RCC 7860 (cell line): ENCODE measurements at regions not wholly inside any gene's neighbourhood (a gene's known extent, or its start where the extent isn't known, plus 50 kb on each side); places are given as distances from the start of the nearest gene placed in this dataset.

Source experiments
- DNase-seq: peaks from one replicate; pipeline ENCODE4 v3.0.0-alpha.2; 2015; ENCODE audit warnings: low spot score
- FAIRE-seq: peaks from 2 replicates; lab custom pipeline; 2012; peaks lifted over from hg19 to GRCh38; lab: Jason Lieb, UNC

DNA sequence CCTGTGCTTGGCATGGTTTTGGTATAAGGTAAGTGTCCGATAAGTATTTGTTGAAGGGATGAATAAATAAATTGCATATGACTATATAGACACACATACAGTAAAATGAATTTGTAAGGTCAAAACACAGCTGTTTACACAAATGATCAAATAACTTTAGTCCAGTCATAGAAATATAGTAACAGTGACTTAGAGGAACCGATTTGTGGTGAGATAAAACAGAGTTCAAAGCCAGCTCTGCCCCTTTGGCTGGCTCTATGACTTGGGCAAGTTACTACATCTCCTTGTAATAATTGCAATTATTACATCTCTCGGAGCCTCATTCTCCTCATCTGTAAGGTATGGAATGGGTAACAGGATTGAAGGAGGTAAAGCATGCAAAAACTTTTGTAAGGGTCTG lies 384.0 kb downstream of the PLK2 start:
- no peak for FAIRE-seq

GRCh38 chr5:58074717-58075116 lies 385.2 kb downstream of the PLK2 start:
- no peak for FAIRE-seq
- no peak for DNase-seq

More for the DNA sequence above, 384.0 kb downstream of the PLK2 start:
- DNase-seq: no peak

- DNase-seq: no peak
- no peak for FAIRE-seq
Measured at GRCh38 chr5:58074222-58074621, 385.7 kb downstream of the PLK2 start.

DNA sequence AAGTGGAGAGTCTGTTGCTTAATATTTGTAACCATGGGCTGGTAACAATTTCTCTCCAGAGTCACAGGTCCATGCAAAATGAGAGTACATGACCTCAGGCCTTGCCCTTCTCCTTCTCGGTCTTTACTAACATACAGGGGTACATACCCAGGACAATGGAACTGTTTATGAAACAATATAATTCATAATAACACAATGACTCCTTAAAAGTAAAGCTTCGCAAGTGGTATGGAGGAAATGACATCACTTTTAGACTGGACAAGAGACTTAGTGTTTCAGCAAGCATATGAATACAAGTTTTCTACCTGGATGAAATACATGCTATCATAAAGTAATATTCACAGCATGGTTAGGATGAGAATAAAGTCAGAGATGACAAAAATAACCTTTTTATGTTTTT lies 386.6 kb downstream of the PLK2 start:
- FAIRE-seq (no peak), DNase-seq (no peak)

- FAIRE-seq: no peak
- no peak for DNase-seq
Measured at GRCh38 chr5:58072300-58072965, 387.5 kb downstream of the PLK2 start.

- FAIRE-seq (no peak), DNase-seq (no peak)
Measured at GRCh38 chr5:58071566-58071965, 388.3 kb downstream of the PLK2 start.

GRCh38 chr5:58069846-58070245 lies 390.0 kb downstream of the PLK2 start:
- FAIRE-seq: no peak
- no peak for DNase-seq

DNA sequence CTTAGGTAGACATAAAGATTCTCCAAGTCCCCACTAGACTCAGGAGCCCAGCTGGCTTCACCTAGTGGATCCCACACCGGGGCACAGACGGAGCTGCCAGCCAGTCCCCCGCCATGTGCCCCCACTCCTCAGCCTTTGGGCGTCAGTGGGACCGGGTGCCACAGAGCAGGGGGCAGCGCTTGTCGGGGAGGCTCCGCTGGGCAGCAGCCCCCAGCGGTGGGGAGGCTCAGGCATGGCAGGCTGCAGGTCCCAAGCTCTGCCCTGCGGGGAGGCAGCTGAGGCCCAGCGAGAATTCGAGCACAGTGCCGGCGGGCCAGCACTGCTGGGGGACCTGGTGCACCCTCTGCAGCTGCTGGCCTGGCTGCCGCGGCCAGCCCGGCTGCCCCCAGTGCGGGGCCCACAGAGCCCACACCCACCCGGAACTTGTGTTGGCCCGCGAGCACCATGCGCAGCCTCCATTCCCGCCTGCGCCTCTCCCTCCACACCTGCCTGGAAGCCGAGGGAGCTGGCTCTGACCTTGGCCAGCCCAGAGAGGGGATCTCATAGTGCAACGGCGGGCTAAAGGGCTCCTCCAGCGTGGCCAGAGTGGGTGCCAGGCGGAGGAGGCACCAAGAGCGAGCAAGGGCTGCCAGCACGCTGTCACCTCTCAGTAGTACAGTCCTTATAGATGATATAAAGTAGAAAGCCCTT lies 390.7 kb downstream of the PLK2 start:
- FAIRE-seq (no peak), DNase-seq (no peak)

DNA sequence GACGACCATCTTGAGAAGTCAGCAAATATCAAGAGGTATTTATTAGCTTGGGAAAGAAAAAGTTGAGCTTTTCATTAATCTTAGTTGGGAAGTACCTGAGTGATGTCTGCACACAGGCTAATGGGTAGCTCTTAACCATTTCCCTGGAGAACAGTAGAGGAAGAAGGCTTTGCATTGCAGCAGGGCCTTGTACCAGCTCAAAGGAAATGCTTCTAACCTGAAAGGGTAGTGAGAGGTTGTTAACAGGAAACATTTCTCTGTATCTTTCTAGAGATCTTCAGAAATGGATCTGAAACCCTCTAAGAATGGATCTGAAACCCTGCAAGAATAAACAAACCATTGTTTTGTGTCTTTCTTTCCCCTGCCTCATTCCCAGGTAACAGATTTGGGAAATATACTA lies 393.3 kb downstream of the PLK2 start:
- DNase-seq: no peak
- FAIRE-seq: no peak

GRCh38 chr5:58066076-58066475 lies 393.8 kb downstream of the PLK2 start:
- DNase-seq (no peak), FAIRE-seq (no peak)

DNA sequence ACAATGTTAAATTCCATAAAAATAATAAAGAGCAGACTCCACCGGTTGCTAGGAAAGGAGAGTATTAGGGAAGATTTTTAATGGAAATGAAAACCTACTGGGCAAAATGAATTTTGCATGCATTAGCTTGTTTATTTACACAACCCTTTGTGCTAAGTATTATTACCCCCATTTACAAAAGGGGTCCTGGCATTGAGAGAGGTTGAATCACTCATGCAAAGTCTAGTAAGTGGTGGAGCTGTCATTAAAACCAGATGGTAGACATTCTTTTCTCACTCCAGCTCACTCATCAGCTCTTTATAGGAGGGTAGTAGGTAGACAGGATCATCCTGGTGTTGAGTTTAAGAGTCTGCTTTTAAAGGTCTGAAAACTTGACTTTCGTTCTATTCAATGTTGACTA lies 395.1 kb downstream of the PLK2 start:
- FAIRE-seq: no peak
- DNase-seq: no peak

GRCh38 chr5:58060996-58061395 lies 398.9 kb downstream of the PLK2 start:
- DNase-seq: no peak

GRCh38 chr5:58057324-58057723 lies 402.6 kb downstream of the PLK2 start:
- FAIRE-seq (no peak), DNase-seq (no peak)

More at GRCh38 chr5:58060996-58061395, 398.9 kb downstream of the PLK2 start:
- FAIRE-seq: no peak

- no peak for FAIRE-seq
Measured at GRCh38 chr5:58056546-58056945, 403.3 kb downstream of the PLK2 start.

GRCh38 chr5:58054018-58054417 lies 405.9 kb downstream of the PLK2 start:
- FAIRE-seq (no peak), DNase-seq (no peak)

More at GRCh38 chr5:58056546-58056945, 403.3 kb downstream of the PLK2 start:
- DNase-seq: no peak

DNA sequence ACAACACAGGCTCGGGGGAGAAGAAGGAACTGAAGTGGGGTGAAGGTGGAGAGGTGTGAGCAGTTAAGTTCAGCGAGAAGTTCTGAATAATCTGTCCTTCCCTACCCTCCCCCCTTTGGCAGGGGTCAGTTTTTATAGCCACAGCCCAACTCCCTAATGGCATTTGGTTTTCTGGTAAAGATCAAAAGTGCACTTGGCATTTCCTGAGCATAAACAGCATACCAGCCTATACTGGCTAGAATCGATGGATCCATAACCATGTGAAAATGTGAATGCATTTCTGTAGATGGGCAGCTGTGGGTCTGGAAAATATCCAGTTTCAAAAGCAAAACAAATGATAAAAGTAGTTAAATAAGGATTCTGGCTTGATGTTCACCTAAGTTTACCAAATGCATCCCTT lies 410.9 kb downstream of the PLK2 start:
- FAIRE-seq: no peak
- no peak for DNase-seq

GRCh38 chr5:58048185-58048925 lies 411.5 kb downstream of the PLK2 start:
- no peak for FAIRE-seq
- DNase-seq: no peak

DNA sequence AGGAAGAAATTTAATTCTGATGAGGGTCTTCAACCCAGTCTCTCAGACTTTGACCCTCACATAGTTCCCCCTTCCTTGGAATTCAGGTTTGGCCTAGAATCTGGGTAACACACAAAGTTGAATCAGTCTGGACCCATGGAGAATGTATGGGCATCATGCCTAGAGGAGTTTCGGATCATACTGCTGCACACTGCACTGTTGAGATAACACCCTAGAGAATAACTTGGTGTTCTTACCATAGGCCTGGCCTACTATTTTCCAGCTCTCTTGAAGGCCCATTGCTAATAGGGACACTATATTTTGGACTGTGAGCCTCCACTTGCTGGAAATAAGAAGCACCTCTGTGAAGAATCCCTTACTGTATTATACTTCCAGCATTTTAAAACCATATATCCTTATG lies 413.5 kb downstream of the PLK2 start:
- FAIRE-seq (no peak), DNase-seq (no peak)

DNA sequence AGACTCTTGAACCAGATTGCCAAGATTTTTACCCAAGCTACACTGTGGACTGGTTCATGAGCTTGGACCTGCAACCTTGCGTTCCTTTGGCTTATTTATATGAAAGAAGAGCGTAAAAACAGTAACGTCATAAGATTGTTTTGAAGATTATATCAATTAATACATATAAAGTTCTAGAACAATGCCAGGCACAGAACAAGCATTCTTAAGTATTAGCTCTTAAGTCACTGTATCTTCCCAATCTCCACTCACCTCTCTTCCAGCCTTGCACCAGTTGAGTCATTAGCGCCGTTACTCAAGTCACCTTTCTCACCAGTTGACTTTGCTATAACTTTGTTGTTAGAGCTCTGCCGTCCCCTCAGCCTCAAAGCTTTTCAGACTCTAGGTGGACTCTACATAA lies 415.7 kb downstream of the PLK2 start:
- FAIRE-seq (no peak), DNase-seq (no peak)

DNA sequence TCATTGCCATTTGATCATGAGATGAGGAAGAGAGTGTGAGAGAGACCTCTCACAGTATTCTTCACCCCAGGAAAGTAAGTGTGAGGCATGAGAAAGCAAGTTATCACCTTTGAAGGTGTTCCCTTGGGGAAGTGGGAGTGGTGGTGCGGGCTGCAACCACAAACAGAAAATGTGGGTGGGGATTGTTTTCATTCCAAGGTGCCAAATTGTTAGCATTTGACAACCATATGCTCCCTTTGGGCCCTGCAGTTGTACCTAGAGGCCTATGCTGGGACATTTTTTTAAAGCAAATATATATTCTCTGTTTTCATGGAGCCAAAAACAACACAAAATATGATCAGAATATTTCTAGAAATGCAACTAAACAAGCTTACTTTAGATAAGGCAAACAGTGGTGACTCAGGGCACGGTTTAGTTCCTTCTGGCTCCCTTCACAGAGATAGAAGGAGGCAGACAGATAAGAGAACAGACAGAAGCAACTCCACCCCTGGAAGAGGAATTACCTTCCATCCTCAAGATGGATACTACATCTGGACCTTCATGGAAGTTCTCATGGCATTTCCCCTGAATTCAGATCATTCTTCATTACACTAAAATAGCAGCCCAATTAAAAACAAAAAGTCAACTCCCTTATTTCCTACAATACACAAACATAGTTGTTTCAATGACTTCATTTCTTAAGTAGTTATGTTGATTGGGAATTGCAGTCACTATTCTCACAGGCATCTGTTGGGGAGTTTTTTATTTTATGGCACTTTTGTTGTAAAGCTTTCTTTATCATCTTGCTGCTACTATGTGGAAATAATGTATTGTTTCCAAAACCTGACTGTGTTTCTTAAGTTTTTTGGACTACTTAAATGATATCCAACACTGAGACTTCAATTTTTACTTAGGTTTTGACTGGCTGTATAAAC lies 416.6 kb downstream of the PLK2 start:
- FAIRE-seq (no peak), DNase-seq (no peak)

GRCh38 chr5:58041884-58042283 lies 418.0 kb downstream of the PLK2 start:
- DNase-seq (no peak), FAIRE-seq (no peak)
